AG04450 (cell line): ENCODE measurements at regions not wholly inside any gene's neighbourhood (a gene's known extent, or its start where the extent isn't known, plus 50 kb on each side); places are given as distances from the start of the nearest gene placed in this dataset.

Experiments
- CTCF ChIA-PET: fragments of 300-600, 350-600 bp; formaldehyde crosslinking; extraction: SDS; loops from one replicate; lab custom pipeline; 2022; ENCODE audit warnings: antibody characterized with exemption, inconsistent platforms; lab: Charles Lee
- POLR2A ChIA-PET: fragments of 350-600 bp; formaldehyde crosslinking; extraction: SDS; loops from one replicate; lab custom pipeline; 2021; ENCODE audit warnings: antibody characterized with exemption, inconsistent platforms; lab: Yijun Ruan, JAX
- DNase-seq: peaks from one replicate; pipeline ENCODE4 v3.0.0-alpha.2; 2011; ENCODE audit warnings: low read depth, low spot score
- H3K27ac ChIP-seq: one replicate; pipeline ENCODE4 v1.5.1; 2012; ENCODE audit warnings: low read depth, low read length, control low read depth
- H3K27me3 ChIP-seq: one replicate; pipeline ENCODE4 v1.6.0; 2012; ENCODE audit warnings: low read length; ENCODE audit not compliant: control insufficient read depth, insufficient read depth
- H3K4me3 ChIP-seq: 2 replicates; pipeline ENCODE4 v1.5.1; 2011; ENCODE audit warnings: mild to moderate bottlenecking, low read depth, low read length, control low read depth
- H3K9me3 ChIP-seq: 2 replicates; pipeline ENCODE4 v1.5.1; 2012; ENCODE audit warnings: low read length; ENCODE audit not compliant: control insufficient read depth, insufficient read depth
- TF ChIP-seq, protein P1 (sequence below): IDR thresholded peaks from 2 replicates; pipeline ENCODE4 v1.5.1; 2011; ENCODE audit warnings: low read depth, low read length, control low read depth, inconsistent platforms

DNA sequence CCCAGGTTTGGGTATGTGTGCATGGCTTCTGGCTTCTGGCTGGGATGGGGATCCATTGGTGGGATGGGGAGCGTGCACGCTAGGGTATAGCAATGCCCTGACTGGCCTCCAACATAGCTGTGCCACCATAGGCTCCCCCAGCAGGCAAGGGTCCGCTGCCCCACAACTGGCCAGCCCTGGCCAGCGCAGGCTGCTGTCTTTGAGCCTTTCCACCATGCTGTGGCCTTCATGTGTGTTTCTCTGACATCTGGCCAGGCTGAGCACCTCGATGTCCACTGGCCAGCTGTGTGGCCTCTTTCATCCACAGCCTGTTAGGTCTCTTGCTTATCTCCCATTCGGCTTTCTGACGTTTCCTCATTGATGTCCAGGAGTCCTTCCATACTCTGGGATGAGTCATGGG lies 231.3 kb downstream of the NDUFA10 start:
- TF ChIP-seq, protein P1, sequence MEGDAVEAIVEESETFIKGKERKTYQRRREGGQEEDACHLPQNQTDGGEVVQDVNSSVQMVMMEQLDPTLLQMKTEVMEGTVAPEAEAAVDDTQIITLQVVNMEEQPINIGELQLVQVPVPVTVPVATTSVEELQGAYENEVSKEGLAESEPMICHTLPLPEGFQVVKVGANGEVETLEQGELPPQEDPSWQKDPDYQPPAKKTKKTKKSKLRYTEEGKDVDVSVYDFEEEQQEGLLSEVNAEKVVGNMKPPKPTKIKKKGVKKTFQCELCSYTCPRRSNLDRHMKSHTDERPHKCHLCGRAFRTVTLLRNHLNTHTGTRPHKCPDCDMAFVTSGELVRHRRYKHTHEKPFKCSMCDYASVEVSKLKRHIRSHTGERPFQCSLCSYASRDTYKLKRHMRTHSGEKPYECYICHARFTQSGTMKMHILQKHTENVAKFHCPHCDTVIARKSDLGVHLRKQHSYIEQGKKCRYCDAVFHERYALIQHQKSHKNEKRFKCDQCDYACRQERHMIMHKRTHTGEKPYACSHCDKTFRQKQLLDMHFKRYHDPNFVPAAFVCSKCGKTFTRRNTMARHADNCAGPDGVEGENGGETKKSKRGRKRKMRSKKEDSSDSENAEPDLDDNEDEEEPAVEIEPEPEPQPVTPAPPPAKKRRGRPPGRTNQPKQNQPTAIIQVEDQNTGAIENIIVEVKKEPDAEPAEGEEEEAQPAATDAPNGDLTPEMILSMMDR, result no peak
- H3K27me3 ChIP-seq, result no peaks in the 10 kb centered on the region
- ChIA-PET POLR2A (no interaction called here), CTCF (no interaction called here)
- H3K9me3 ChIP-seq, result peaks cover 14% of the 10 kb centered on the region; the same call in 1 of the 2 replicates
- no peak overlapping the region for H3K27ac ChIP-seq
- no peak overlapping the region for H3K4me3 ChIP-seq
- DNase-seq, result no peak

DNA sequence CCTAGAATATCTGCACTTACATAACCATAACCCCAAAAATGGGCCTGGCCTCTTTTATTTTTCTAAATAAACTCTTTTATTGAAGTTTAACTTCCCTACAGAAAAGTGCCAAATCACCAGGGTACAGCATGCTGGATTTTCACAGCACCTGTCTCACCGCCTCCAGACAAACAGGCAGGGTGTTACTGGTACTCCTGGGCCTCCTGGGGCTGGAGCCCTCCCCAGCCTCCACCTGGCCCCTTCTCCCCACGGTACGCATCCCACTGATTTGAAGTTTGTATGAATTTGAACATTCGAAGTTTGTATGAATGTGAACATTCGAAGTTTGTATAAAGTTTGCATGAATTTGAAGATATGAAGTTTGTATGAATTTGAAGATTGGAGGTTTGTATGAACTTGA lies 232.1 kb downstream of the NDUFA10 start:
- DNase-seq, result no peak
- no peak overlapping the region for H3K27ac ChIP-seq
- H3K4me3 ChIP-seq, result no peak overlapping the region
- H3K9me3 ChIP-seq, result peaks cover 14% of the 10 kb centered on the region; the same call in 1 of the 2 replicates
- no peaks in the 10 kb centered on the region for H3K27me3 ChIP-seq
- ChIA-PET CTCF (no interaction called here), POLR2A (no interaction called here)
- TF ChIP-seq, protein P1, result no peak

DNA sequence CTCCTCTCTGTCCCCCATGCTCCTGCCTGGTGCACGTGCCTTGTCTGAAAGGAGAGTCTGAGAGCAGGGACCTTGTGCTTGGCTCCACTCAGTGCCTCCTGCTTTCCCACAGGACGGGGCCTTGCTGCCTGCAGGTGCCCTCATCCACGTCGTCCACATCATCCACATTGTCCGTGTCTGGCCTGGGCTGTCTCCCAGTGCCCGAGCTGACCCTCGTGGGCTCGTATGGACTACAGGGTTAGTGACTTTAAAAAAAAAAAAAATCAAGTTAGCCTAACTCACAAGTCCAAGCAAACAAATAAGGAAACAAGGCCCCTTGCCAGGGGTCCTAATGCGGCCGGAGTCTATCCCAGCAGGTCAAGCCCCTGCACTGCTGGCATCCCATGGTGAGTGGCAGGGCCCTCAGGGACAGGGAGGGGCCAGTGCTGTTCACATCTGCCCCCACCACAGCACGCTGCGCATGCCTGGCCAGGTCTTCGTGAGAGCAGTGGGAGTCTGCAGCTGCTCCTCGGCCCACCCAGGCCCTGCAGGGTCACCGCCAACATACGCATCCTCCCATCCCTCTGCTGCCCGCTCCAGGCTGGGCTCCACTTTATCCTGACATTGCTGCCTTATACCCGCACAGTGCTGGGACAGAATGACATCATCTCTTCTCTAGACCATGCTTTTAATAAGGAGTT lies 232.6 kb downstream of the NDUFA10 start:
- Histone ChIP-seq H3K9me3 (peaks cover 14% of the 10 kb centered on the region; the same call in 1 of the 2 replicates), H3K27ac (no peak overlapping the region), H3K4me3 (no peak overlapping the region), H3K27me3 (no peaks in the 10 kb centered on the region)
- no peak for DNase-seq
- TF ChIP-seq, protein P1, result no peak
- CTCF ChIA-PET, result no interaction called here
- POLR2A ChIA-PET, result no interaction called here

DNA sequence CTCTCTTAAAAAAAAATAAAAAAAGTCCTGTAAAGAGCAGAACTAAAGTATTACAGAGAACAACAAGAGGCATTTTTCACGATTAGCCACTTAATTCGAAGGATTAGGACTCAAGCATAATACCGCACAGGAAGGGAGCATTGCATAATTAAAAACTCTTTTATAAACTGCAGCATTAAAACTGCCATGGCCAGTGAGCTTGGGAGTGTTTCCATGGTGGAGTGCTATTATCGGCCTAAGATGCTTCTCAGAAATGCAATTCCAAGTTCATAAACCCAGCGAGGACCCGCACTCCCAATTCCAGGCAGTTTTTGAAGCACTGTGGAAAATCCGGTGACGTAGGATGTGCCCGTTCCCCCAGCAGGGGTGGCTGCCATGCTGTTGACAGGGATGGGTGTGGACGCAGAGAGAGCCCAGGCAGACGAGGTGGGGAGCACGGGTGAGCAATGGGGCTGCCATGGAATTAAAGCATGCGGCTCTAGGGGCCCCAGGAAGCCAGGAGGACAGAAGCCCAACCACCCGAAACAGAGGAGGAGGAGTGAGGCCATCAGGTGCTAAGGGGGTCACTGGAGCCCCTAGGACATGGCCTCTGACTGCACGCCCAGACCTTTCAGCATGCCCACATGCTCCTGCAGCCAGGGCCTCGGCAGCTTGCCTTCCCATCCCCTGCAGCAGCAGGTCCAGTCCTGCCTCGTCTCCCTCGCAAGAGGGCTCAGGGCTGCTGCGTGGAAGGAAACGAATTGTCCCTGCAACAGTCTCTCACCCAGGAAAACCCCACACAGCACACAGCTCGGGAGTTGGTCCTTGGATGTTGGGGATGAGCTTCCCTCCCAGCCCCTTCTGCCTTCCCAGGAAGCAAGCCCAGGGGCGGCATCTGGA lies 233.4 kb downstream of the NDUFA10 start:
- DNase-seq, result no peak
- CTCF ChIA-PET, result no interaction called here
- no peaks in the 10 kb centered on the region for H3K27me3 ChIP-seq

More for the DNA sequence above, 233.4 kb downstream of the NDUFA10 start:
- H3K9me3 ChIP-seq, result peaks cover 14% of the 10 kb centered on the region; the same call in 1 of the 2 replicates
- H3K4me3 ChIP-seq, result no peak overlapping the region
- TF ChIP-seq, protein P1, result no peak
- POLR2A ChIA-PET, result no interaction called here
- no peak overlapping the region for H3K27ac ChIP-seq
